NB4 (cell line): ENCODE measurements at regions not wholly inside any gene's neighbourhood (a gene's known extent, or its start where the extent isn't known, plus 50 kb on each side); places are given as distances from the start of the nearest gene placed in this dataset.

Experiments used
- CTCF ChIP-seq: IDR thresholded peaks from one replicate; pipeline ENCODE4 v1.5.1; 2012; ENCODE audit warnings: low read depth, low read length
- MYC ChIP-seq: IDR thresholded peaks from 2 replicates; pipeline ENCODE4 v1.6.1; 2011; ENCODE audit warnings: low read depth, low read length

- TF ChIP-seq CTCF, result no peak
- no peak for TF ChIP-seq MYC
These were observed 77.9 kb upstream of the NFIA start for GRCh38 chr1:61004262-61005003.
